ENCODE measurements at regions not wholly inside any gene's neighbourhood (a gene's known extent, or its start where the extent isn't known, plus 50 kb on each side); places are given as distances from the start of the nearest gene placed in this dataset.

DNA sequence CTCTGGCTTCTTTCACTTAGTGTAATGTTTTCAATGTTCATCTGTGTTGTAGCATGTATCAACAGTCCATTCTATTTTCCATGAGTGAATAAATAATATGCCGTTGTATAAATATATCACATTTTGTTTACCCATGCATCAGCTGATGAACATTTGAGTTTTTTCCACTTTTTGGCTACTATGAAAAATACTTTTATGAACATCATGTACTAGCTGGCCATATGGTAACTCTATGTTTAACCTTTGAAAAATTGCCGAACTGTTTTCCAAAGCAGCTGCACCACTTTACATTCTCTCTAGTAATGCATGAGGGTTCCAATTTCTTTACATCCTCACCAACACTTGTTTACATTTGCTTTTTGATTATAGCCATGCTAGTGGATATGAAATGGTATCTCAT is 59.8 kb upstream of the FAR1 start:
- no peak overlapping the region for H3K18ac ChIP-seq (ENCODE audit: extremely low read depth, low read length)
- no peak overlapping the region for H3K14ac ChIP-seq (ENCODE audit: insufficient read length)
- DNase-seq (ENCODE audit: low read depth in 1 of 2, low spot score in 2 of 2) (no peak), FAIRE-seq (no peak)
- TF ChIP-seq NRF1 (IDR thresholded peaks at IDR 0.05; ENCODE audit: low read depth, low read length), result no peak
- no peak for TF ChIP-seq SRF (IDR thresholded peaks at IDR 0.05; ENCODE audit: low read depth, low read length)
- TF ChIP-seq, protein P1, sequence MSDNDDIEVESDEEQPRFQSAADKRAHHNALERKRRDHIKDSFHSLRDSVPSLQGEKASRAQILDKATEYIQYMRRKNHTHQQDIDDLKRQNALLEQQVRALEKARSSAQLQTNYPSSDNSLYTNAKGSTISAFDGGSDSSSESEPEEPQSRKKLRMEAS (IDR thresholded peaks at IDR 0.05), result no peak
- no peaks in the 10 kb centered on the region for H3K27me3 ChIP-seq (replicated peaks in 1 of 4; ENCODE audit: control insufficient read depth in 3 of 4, extremely low read depth in 1 of 4, insufficient read depth in 3 of 4, low read length in 3 of 4)
- no peaks in the 10 kb centered on the region for H3K36me3 ChIP-seq (ENCODE audit: control insufficient read depth in 2 of 4, insufficient read depth in 4 of 4, low read length in 3 of 4)
- H3K9me3 ChIP-seq (ENCODE audit: insufficient read depth in 2 of 2, low read depth in 1 of 2, low read length in 1 of 2), result peaks cover 1 to 4% of the 10 kb centered on the region in 2 experiments; a peak in 2 of 4 replicates
- H3K23ac ChIP-seq (ENCODE audit: insufficient read length), result no peak overlapping the region
- no peak overlapping the region for H4K8ac ChIP-seq (ENCODE audit: extremely low read depth, insufficient read depth, low read length)
- H4K20me1 ChIP-seq (replicated peaks in 1 of 2; ENCODE audit: control insufficient read depth in 1 of 2, insufficient read depth in 2 of 2, low read length in 2 of 2), result no peaks in the 10 kb centered on the region
- CTCF ChIA-PET (ENCODE audit: partially characterized antibody), result no interaction called here
- H2BK5ac ChIP-seq (ENCODE audit: low read depth, low read length), result no peak overlapping the region
- H2BK20ac ChIP-seq (ENCODE audit: low read length), result no peak overlapping the region
- no peak overlapping the region for H3K56ac ChIP-seq (replicated peaks; ENCODE audit: insufficient read length, low read depth, low read length)
- H3K79me2 ChIP-seq (ENCODE audit: control insufficient read depth in 1 of 2, insufficient read depth in 2 of 2, low read length in 2 of 2), result no peaks in the 10 kb centered on the region
- no peak overlapping the region for H3K4ac ChIP-seq (replicated peaks; ENCODE audit: insufficient read length, low read depth, low read length)
- no peak overlapping the region for H2BK12ac ChIP-seq (ENCODE audit: low read depth, low read length)
- H3K4me1 ChIP-seq (replicated peaks in 1 of 4; ENCODE audit: control insufficient read depth in 3 of 4, insufficient read depth in 4 of 4, low read length in 3 of 4), result no peaks in the 10 kb centered on the region
- H4K91ac ChIP-seq (replicated peaks; ENCODE audit: insufficient read length, low read length), result no peak overlapping the region
- H2AK5ac ChIP-seq (ENCODE audit: low read depth, low read length), result no peak overlapping the region
- POLR2A ChIA-PET (ENCODE audit: partially characterized antibody), result no interaction called here
- H2AFZ ChIP-seq (ENCODE audit: low read length), result no peak overlapping the region
- H4K5ac ChIP-seq (ENCODE audit: insufficient read length, low read depth, low read length), result no peak overlapping the region
- WGBS, 2 experiments (ENCODE audit: extremely low coverage in 1 of 2, insufficient coverage in 1 of 2, insufficient read length in 1 of 2, insufficient replicate concordance in 2 of 2, low coverage in 1 of 2, low lambda C conversion rate in 2 of 2, missing lambda C conversion rate in 1 of 2), result 72% methylated on average over 2 of the region's 2 CpGs; no CpG with 5 or more reads in 1 of the 2 experiments
- H3K9ac ChIP-seq (replicated peaks in 1 of 4; ENCODE audit: extremely low read depth in 1 of 4, low read depth in 3 of 4, low read length in 3 of 4), result no peak overlapping the region
- H3K27ac ChIP-seq (ENCODE audit: low read depth, low read length), result no peak overlapping the region
- H3K4me2 ChIP-seq (ENCODE audit: insufficient read depth in 1 of 2, low read depth in 2 of 2, low read length in 2 of 2), result no peak overlapping the region
- no peak overlapping the region for H2BK15ac ChIP-seq (ENCODE audit: low read length)
- H3K4me3 ChIP-seq (ENCODE audit: extremely low read depth in 1 of 4, insufficient read depth in 2 of 4, low read depth in 3 of 4, low read length in 4 of 4), result no peak overlapping the region
- 0 out of 2 replicates have a peak, but pooled peaks cover 4% of the 10 kb centered on the region for H3K23me2 ChIP-seq (ENCODE audit: low read depth, low read length)
- H2BK120ac ChIP-seq (replicated peaks; ENCODE audit: low read depth, low read length), result no peak overlapping the region
- H3K79me1 ChIP-seq (ENCODE audit: low read depth, low read length), result no peaks in the 10 kb centered on the region

Measured in H1 (cell line).